HS-5 (cell line): ENCODE measurements at regions not wholly inside any gene's neighbourhood (a gene's known extent, or its start where the extent isn't known, plus 50 kb on each side); places are given as distances from the start of the nearest gene placed in this dataset.
A peak's percentile ranks its signal among the peaks of the same experiment; 100 is the strongest.
"Not testable (repeated sequence)": the region's sequence is repeated elsewhere in the genome, so short reads cannot be mapped to it uniquely, and the experiment has no call there.

Experiments
- DNase-seq: peaks from one replicate; pipeline ENCODE4 v3.0.0-alpha.2; 2012; ENCODE audit warnings: low read depth

- not testable (repeated sequence) for DNase-seq
Measured at GRCh38 chr18:46229641-46230040, 125.5 kb downstream of the HAUS1 start.

GRCh38 chr18:46236156-46236555 lies 132.0 kb downstream of the HAUS1 start:
- DNase-seq = no peak

- no peak for DNase-seq
Measured at GRCh38 chr18:46237891-46238290, 133.7 kb downstream of the HAUS1 start.

- DNase-seq = no peak
Measured at GRCh38 chr18:46239549-46239948, 135.4 kb downstream of the HAUS1 start.

GRCh38 chr18:46239998-46240397 lies 135.8 kb downstream of the HAUS1 start:
- no peak for DNase-seq

- DNase-seq = not testable (repeated sequence)
Measured at GRCh38 chr18:46241393-46241792, 137.2 kb downstream of the HAUS1 start.

- DNase-seq = no peak
Measured at GRCh38 chr18:46242183-46242582, 138.0 kb downstream of the HAUS1 start.

- no peak for DNase-seq
Measured at GRCh38 chr18:46243095-46243494, 138.9 kb downstream of the HAUS1 start.

GRCh38 chr18:46243673-46244072 lies 139.5 kb downstream of the HAUS1 start:
- DNase-seq = no peak

- no peak for DNase-seq
Measured at GRCh38 chr18:46246101-46246500, 141.9 kb downstream of the HAUS1 start.

- no peak for DNase-seq
Measured at GRCh38 chr18:46247942-46248341, 143.8 kb downstream of the HAUS1 start.

GRCh38 chr18:46250084-46250811 lies 146.1 kb downstream of the HAUS1 start:
- peak; percentile 56 for DNase-seq

GRCh38 chr18:46250812-46251173 lies 146.6 kb downstream of the HAUS1 start:
- no peak for DNase-seq

- no peak for DNase-seq
Measured at GRCh38 chr18:46252759-46253158, 148.6 kb downstream of the HAUS1 start.

GRCh38 chr18:46253498-46253897 lies 149.3 kb downstream of the HAUS1 start:
- peak; percentile 23 for DNase-seq

- no peak for DNase-seq
Measured at GRCh38 chr18:46256078-46256477, 151.9 kb downstream of the HAUS1 start.

GRCh38 chr18:46257366-46257765 lies 153.2 kb downstream of the HAUS1 start:
- DNase-seq = no peak

GRCh38 chr18:46260016-46260878 lies 156.1 kb downstream of the HAUS1 start:
- peak; percentile 47 for DNase-seq

- no peak for DNase-seq
Measured at GRCh38 chr18:46260879-46261143, 156.6 kb downstream of the HAUS1 start.

GRCh38 chr18:46261799-46262198 lies 157.6 kb downstream of the HAUS1 start:
- no peak for DNase-seq

GRCh38 chr18:46262856-46263255 lies 158.7 kb downstream of the HAUS1 start:
- no peak for DNase-seq

GRCh38 chr18:46264255-46264654 lies 160.1 kb downstream of the HAUS1 start:
- DNase-seq = no peak
